Activated CD8-positive, alpha-beta T cell treated with anti-CD3 and anti-CD28 coated beads for 36 hours (primary cell): ENCODE measurements at regions not wholly inside any gene's neighbourhood (a gene's known extent, or its start where the extent isn't known, plus 50 kb on each side); places are given as distances from the start of the nearest gene placed in this dataset.

Experiments used
- ATAC-seq: fragments of 200-7000 bp; cut with Tn5 transposase; one replicate; pipeline ENCODE4 v1.10.0; 2021; ENCODE audit warnings: mild to moderate bottlenecking, moderate library complexity
- CTCF ChIA-PET: fragments of 350-600 bp; sonication (Branson Sonifier 250); formaldehyde crosslinking; loops from one replicate; lab custom pipeline; 2021; ENCODE audit warnings: antibody characterized with exemption; lab: Charles Lee
- POLR2A ChIA-PET: fragments of 350-600 bp; sonication (Branson Sonifier 250); formaldehyde crosslinking; loops from one replicate; lab custom pipeline; 2021; ENCODE audit warnings: antibody characterized with exemption; lab: Charles Lee
- DNase-seq: peaks from one replicate; pipeline ENCODE4 v3.0.0-alpha.2; 2020
- H3K27ac Mint-ChIP-seq: one replicate; pipeline ENCODE4 v1.8.0; 2021; ENCODE audit warnings: mild to moderate bottlenecking, mixed read lengths
- H3K27me3 Mint-ChIP-seq: one replicate; pipeline ENCODE4 v1.8.0; 2021; ENCODE audit warnings: mixed read lengths
- H3K36me3 Mint-ChIP-seq: one replicate; pipeline ENCODE4 v1.8.0; 2021; ENCODE audit warnings: low read depth, mixed read lengths
- H3K4me1 Mint-ChIP-seq: one replicate; pipeline ENCODE4 v1.8.0; 2021; ENCODE audit warnings: low read depth, mixed read lengths
- H3K4me3 Mint-ChIP-seq: one replicate; pipeline ENCODE4 v1.8.0; 2021; ENCODE audit warnings: mild to moderate bottlenecking, moderate library complexity, mixed read lengths
- H3K9me3 Mint-ChIP-seq: one replicate; pipeline ENCODE4 v1.8.0; 2021; ENCODE audit warnings: mixed read lengths
- CTCF ChIP-seq: fragments of 200-600 bp; IDR thresholded peaks from one replicate; pipeline ENCODE4 v1.8.0; 2022; ENCODE audit warnings: antibody characterized with exemption, mild to moderate bottlenecking
- intact Hi-C: fragments of 100-400 bp; cut with micrococcal nuclease; formaldehyde crosslinking; loops from one replicate; pipeline ENCODE4 v1.10.0; 2022

- Mint-ChIP-seq H3K4me1 (peaks cover 25% of the 10 kb centered on the region), H3K4me3 (no peak overlapping the region), H3K27me3 (no peaks in the 10 kb centered on the region), H3K27ac (no peak overlapping the region), H3K9me3 (no peaks in the 10 kb centered on the region), H3K36me3 (no peaks in the 10 kb centered on the region)
- TF ChIP-seq CTCF = no peak
- ATAC-seq (no peak), DNase-seq (no peak)
- ChIA-PET POLR2A (no interaction called here), CTCF (no interaction called here)
- intact Hi-C loops = no loop called here
Measured at GRCh38 chr2:236964291-236964690, 121.4 kb upstream of the COPS8 start.

- H3K36me3 Mint-ChIP-seq = no peaks in the 10 kb centered on the region
- intact Hi-C loops = no loop called here
- CTCF ChIA-PET = no interaction called here
- H3K27me3 Mint-ChIP-seq = no peaks in the 10 kb centered on the region
- H3K4me1 Mint-ChIP-seq = peaks cover 34% of the 10 kb centered on the region
- no peak for DNase-seq
- no peak overlapping the region for H3K27ac Mint-ChIP-seq
- POLR2A ChIA-PET = no interaction called here
- no peak overlapping the region for H3K4me3 Mint-ChIP-seq
- ATAC-seq = no peak
- H3K9me3 Mint-ChIP-seq = no peaks in the 10 kb centered on the region
- no peak for TF ChIP-seq CTCF
Measured at GRCh38 chr2:236965021-236965840, 120.5 kb upstream of the COPS8 start.

- no peaks in the 10 kb centered on the region for H3K9me3 Mint-ChIP-seq
- H3K27me3 Mint-ChIP-seq = no peaks in the 10 kb centered on the region
- H3K4me1 Mint-ChIP-seq = peaks cover 37% of the 10 kb centered on the region
- ATAC-seq (no peak), DNase-seq (no peak)
- H3K36me3 Mint-ChIP-seq = no peaks in the 10 kb centered on the region
- intact Hi-C loops = no loop called here
- TF ChIP-seq CTCF = no peak
- POLR2A ChIA-PET = no interaction called here
- CTCF ChIA-PET = no interaction called here
- H3K4me3 Mint-ChIP-seq = no peak overlapping the region
- H3K27ac Mint-ChIP-seq = no peak overlapping the region
Measured at GRCh38 chr2:236965841-236966096, 119.9 kb upstream of the COPS8 start.

GRCh38 chr2:236967499-236967783 is 118.2 kb upstream of the COPS8 start:
- DNase-seq = no peak
- Mint-ChIP-seq H3K27me3 (no peaks in the 10 kb centered on the region), H3K9me3 (no peaks in the 10 kb centered on the region), H3K4me3 (no peak overlapping the region), H3K4me1 (peaks cover 44% of the 10 kb centered on the region), H3K27ac (peak overlapping the region; percentile 41), H3K36me3 (no peaks in the 10 kb centered on the region)
- CTCF ChIA-PET = no interaction called here
- intact Hi-C loops = no loop called here
- POLR2A ChIA-PET = no interaction called here
- TF ChIP-seq CTCF = no peak
- ATAC-seq = no peak

GRCh38 chr2:236968101-236968879 is 117.4 kb upstream of the COPS8 start:
- Mint-ChIP-seq H3K9me3 (no peaks in the 10 kb centered on the region), H3K4me3 (no peak overlapping the region), H3K27ac (peak overlapping the region; percentile 89), H3K4me1 (peaks cover 47% of the 10 kb centered on the region), H3K36me3 (no peaks in the 10 kb centered on the region), H3K27me3 (no peaks in the 10 kb centered on the region)
- CTCF ChIA-PET = no interaction called here
- TF ChIP-seq CTCF = no peak
- POLR2A ChIA-PET = no interaction called here
- intact Hi-C loops = no loop called here
- DNase-seq (peak; percentile 56), ATAC-seq (peak; percentile 75)
